ENCODE measurements at regions not wholly inside any gene's neighbourhood (a gene's known extent, or its start where the extent isn't known, plus 50 kb on each side); places are given as distances from the start of the nearest gene placed in this dataset.

DNA sequence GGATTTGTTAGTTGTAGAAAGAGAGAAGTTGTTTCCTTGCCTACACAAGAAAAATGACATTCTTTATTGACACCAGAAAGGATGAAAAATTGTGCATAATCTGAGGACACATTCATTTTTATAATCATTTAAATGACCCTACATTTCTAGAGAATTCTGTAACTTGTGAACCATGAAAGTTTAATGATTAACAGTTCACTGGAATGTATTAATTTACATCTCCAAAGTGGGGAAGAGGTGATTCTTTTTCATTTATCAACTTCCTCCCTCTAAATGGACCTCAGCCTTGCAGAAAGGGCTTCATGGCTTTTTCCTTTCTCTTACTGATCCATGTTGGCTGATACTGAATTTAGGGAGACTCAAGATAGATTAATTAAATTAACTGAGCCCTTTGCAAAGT, 565.2 kb upstream of the LINC00305 start:
- TF ChIP-seq POLR2A (IDR thresholded peaks at IDR 0.05; ENCODE audit: low read length): no peak
- no peak for TF ChIP-seq GATA1 (IDR thresholded peaks at IDR 0.05; ENCODE audit: low read depth, low read length)
